AG04450 (cell line): ENCODE measurements at regions not wholly inside any gene's neighbourhood (a gene's known extent, or its start where the extent isn't known, plus 50 kb on each side); places are given as distances from the start of the nearest gene placed in this dataset.
"Not testable (repeated sequence)": the region's sequence is repeated elsewhere in the genome, so short reads cannot be mapped to it uniquely, and the experiment has no call there.

Experiments
- CTCF ChIA-PET: fragments of 300-600, 350-600 bp; formaldehyde crosslinking; extraction: SDS; loops from one replicate; lab custom pipeline; 2022; ENCODE audit warnings: antibody characterized with exemption, inconsistent platforms; lab: Charles Lee
- POLR2A ChIA-PET: fragments of 350-600 bp; formaldehyde crosslinking; extraction: SDS; loops from one replicate; lab custom pipeline; 2021; ENCODE audit warnings: antibody characterized with exemption, inconsistent platforms; lab: Yijun Ruan, JAX
- DNase-seq: peaks from one replicate; pipeline ENCODE4 v3.0.0-alpha.2; 2011; ENCODE audit warnings: low read depth, low spot score
- H3K27ac ChIP-seq: one replicate; pipeline ENCODE4 v1.5.1; 2012; ENCODE audit warnings: low read depth, low read length, control low read depth
- H3K27me3 ChIP-seq: one replicate; pipeline ENCODE4 v1.6.0; 2012; ENCODE audit warnings: low read length; ENCODE audit not compliant: control insufficient read depth, insufficient read depth
- H3K4me3 ChIP-seq: 2 replicates; pipeline ENCODE4 v1.5.1; 2011; ENCODE audit warnings: mild to moderate bottlenecking, low read depth, low read length, control low read depth
- H3K9me3 ChIP-seq: 2 replicates; pipeline ENCODE4 v1.5.1; 2012; ENCODE audit warnings: low read length; ENCODE audit not compliant: control insufficient read depth, insufficient read depth
- CTCF ChIP-seq: IDR thresholded peaks from 2 replicates; pipeline ENCODE4 v1.5.1; 2011; ENCODE audit warnings: low read depth, low read length, control low read depth, inconsistent platforms

- H3K4me3 ChIP-seq: no peak overlapping the region
- H3K27ac ChIP-seq: no peak overlapping the region
- no peak for TF ChIP-seq CTCF
- H3K27me3 ChIP-seq: peaks cover 2% of the 10 kb centered on the region
- POLR2A ChIA-PET: no interaction called here
- no peak for DNase-seq
- H3K9me3 ChIP-seq: no peaks in the 10 kb centered on the region; the same call in 1 of the 2 replicates
- CTCF ChIA-PET: no interaction called here
Observed at GRCh38 chr18:6566338-6566911, 151.7 kb upstream of the L3MBTL4 start.

- no peak overlapping the region for H3K27ac ChIP-seq
- CTCF ChIA-PET: interaction anchor here (1.2 kb wide), 1 partner anchor 27 kb away, joined by 3 read pairs; no protein-coding TSS in a partner anchor
- no peaks in the 10 kb centered on the region for H3K27me3 ChIP-seq
- no peak overlapping the region for H3K4me3 ChIP-seq
- no peak for DNase-seq
- POLR2A ChIA-PET: no interaction called here
- no peak for TF ChIP-seq CTCF
- no peaks in the 10 kb centered on the region; the same call in 1 of the 2 replicates for H3K9me3 ChIP-seq
Observed at GRCh38 chr18:6569813-6570212, 155.1 kb upstream of the L3MBTL4 start.

GRCh38 chr18:6570581-6571238 is 156.0 kb upstream of the L3MBTL4 start:
- no peak overlapping the region for H3K4me3 ChIP-seq
- TF ChIP-seq CTCF: no peak
- ChIA-PET CTCF (no interaction called here), POLR2A (no interaction called here)
- no peaks in the 10 kb centered on the region; the same call in 1 of the 2 replicates for H3K9me3 ChIP-seq
- no peaks in the 10 kb centered on the region for H3K27me3 ChIP-seq
- no peak for DNase-seq
- H3K27ac ChIP-seq: no peak overlapping the region

GRCh38 chr18:6571239-6571602 is 156.5 kb upstream of the L3MBTL4 start:
- TF ChIP-seq CTCF: no peak
- POLR2A ChIA-PET: no interaction called here
- DNase-seq: no peak
- Histone ChIP-seq H3K27me3 (no peaks in the 10 kb centered on the region), H3K9me3 (no peaks in the 10 kb centered on the region; the same call in 1 of the 2 replicates), H3K4me3 (no peak overlapping the region), H3K27ac (no peak overlapping the region)
- CTCF ChIA-PET: no interaction called here

- H3K9me3 ChIP-seq, H3K4me3 ChIP-seq, DNase-seq, H3K27me3 ChIP-seq, CTCF ChIA-PET, H3K27ac ChIP-seq, POLR2A ChIA-PET: not testable (repeated sequence)
Observed at GRCh38 chr18:6572192-6572591, 157.3 kb upstream of the ARHGAP28 start.
